Spleen (tissue), 11 donors: ENCODE measurements at regions not wholly inside any gene's neighbourhood (a gene's known extent, or its start where the extent isn't known, plus 50 kb on each side); places are given as distances from the start of the nearest gene placed in this dataset.

Experiments used
- DNase-seq: peaks from one replicate; pipeline ENCODE4 v3.0.0-alpha.2; 2020
- H3K27ac ChIP-seq, 8 donors: fragments of 200-600 bp; sonication (generic) in 7 of 8; 1 replicate in 4 of 8; 2 replicates in 4 of 8; pipeline versions ENCODE4 v1.5.0 to v1.8.0; 2016 to 2021; ENCODE audit warnings: inconsistent platforms in 4 of 8, mild to moderate bottlenecking in 4 of 8, moderate library complexity in 1 of 8
- H3K27me3 ChIP-seq, 7 donors: fragments of 200-600 bp; sonication (generic) in 6 of 7; replicated peaks in 1 of 7; 1 replicate in 4 of 7; 2 replicates in 3 of 7; pipeline versions ENCODE4 v1.5.0 to v1.8.0; 2016 to 2021; ENCODE audit warnings: inconsistent platforms in 3 of 7, mild to moderate bottlenecking in 1 of 7
- H3K36me3 ChIP-seq, 6 donors: fragments of 200-600 bp; sonication (generic) in 5 of 6; 1 replicate in 4 of 6; 2 replicates in 2 of 6; pipeline versions ENCODE4 v1.5.0 to v1.8.0; 2016 to 2021; ENCODE audit warnings: inconsistent platforms in 2 of 6
- H3K4me1 ChIP-seq, 6 donors: fragments of 200-600 bp; sonication (generic) in 5 of 6; 1 replicate in 3 of 6; 2 replicates in 3 of 6; pipeline versions ENCODE4 v1.5.0 to v1.8.0; 2016 to 2021; ENCODE audit warnings: inconsistent platforms in 3 of 6
- H3K4me3 ChIP-seq, 8 donors: fragments of 200-600 bp; sonication (generic) in 7 of 8; 1 replicate in 4 of 8; 2 replicates in 4 of 8; pipeline versions ENCODE4 v1.5.0 to v1.8.0; 2016 to 2021; ENCODE audit warnings: inconsistent platforms in 4 of 8, mild to moderate bottlenecking in 4 of 8, moderate library complexity in 2 of 8
- H3K9me3 ChIP-seq, 8 donors: fragments of 200-600 bp; sonication (generic) in 7 of 8; 1 replicate in 4 of 8; 2 replicates in 4 of 8; pipeline versions ENCODE4 v1.5.0 to v1.8.0; 2016 to 2021; ENCODE audit warnings: inconsistent platforms in 4 of 8
- POLR2A ChIP-seq, 3 donors: fragments of 450-650 bp; IDR thresholded peaks; one replicate each; pipeline ENCODE4 v1.5.1; 2017; ENCODE audit warnings: antibody characterized with exemption in 3 of 3, mild to moderate bottlenecking in 1 of 3
- POLR2AphosphoS5 ChIP-seq, 3 donors: sonication (generic); formaldehyde crosslinking; IDR thresholded peaks; one replicate each; pipeline ENCODE4 v1.5.1; 2017; ENCODE audit warnings: antibody characterized with exemption in 3 of 3
- WGBS, 5 donors: extraction: QIAGEN DNeasy Blood & Tissue Kit in 3 of 5; methylation state at CpG; one replicate each; pipeline versions ENCODE4 v1.1.5 to v1.1.7; 2013 to 2018; 5-methylcytosine and 5-hydroxymethylcytosine counted together
- intact Hi-C: fragments of 100-400 bp; cut with DNase I; formaldehyde crosslinking; loops from one replicate; pipeline ENCODE4 v1.15.0; 2023; ENCODE audit warnings: low total_unique reads
- TF ChIP-seq, protein P1 (sequence below), 11 experiments: fragments of 200-600 bp in 7 of 11; fragments of 450-650 bp in 4 of 11; sonication (generic) in 4 of 11; IDR thresholded peaks in 8 of 11; conservative IDR thresholded peaks in 3 of 11; 1 replicate in 7 of 11; 2 replicates in 4 of 11; pipeline versions ENCODE4 v1.4.0 to v1.8.0; 2016 to 2021; ENCODE audit warnings: antibody characterized with exemption in 11 of 11, inconsistent platforms in 4 of 11, mild to moderate bottlenecking in 1 of 11
- donor health status: healthy with polysubstance abuse.
- donor health status: DM: no; HTN: no; CAD: no; lungs with moderate emphysema.
- donor health status: DM: no; HTN: no; CAD: no.
- donor health status: Bipolar disorder and iron deficiency.
- donor health status: healthy.
- donor health status: DM: no; HTN: no; CAD: no.
- donor health status: DM: yes; HTN: yes; CAD: no.

DNA sequence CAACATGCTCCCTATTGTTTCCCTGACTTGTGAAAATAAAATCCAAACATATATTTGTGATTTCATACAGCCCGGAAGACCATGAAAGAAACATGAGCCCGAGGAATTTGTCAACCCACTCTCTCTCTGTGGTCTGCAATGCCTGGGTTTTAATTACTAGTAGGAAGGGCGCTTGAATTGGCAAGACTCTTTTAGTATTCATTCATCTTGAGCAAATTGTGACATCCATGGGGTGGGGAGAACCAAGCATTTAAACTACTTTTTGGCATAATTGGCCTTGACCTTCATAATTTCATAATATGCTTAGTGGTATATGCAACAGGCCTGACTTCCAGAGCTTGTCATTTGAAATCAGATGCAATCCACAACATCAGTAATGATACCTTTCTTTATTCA, 142.4 kb upstream of the BMPER start:
- H3K27me3 ChIP-seq: no peaks in the 10 kb centered on the region
- no peaks in the 10 kb centered on the region for H3K9me3 ChIP-seq
- TF ChIP-seq POLR2A (IDR thresholded peaks at IDR 0.05) (no peak), POLR2AphosphoS5 (IDR thresholded peaks at IDR 0.05) (no peak)
- TF ChIP-seq, protein P1, sequence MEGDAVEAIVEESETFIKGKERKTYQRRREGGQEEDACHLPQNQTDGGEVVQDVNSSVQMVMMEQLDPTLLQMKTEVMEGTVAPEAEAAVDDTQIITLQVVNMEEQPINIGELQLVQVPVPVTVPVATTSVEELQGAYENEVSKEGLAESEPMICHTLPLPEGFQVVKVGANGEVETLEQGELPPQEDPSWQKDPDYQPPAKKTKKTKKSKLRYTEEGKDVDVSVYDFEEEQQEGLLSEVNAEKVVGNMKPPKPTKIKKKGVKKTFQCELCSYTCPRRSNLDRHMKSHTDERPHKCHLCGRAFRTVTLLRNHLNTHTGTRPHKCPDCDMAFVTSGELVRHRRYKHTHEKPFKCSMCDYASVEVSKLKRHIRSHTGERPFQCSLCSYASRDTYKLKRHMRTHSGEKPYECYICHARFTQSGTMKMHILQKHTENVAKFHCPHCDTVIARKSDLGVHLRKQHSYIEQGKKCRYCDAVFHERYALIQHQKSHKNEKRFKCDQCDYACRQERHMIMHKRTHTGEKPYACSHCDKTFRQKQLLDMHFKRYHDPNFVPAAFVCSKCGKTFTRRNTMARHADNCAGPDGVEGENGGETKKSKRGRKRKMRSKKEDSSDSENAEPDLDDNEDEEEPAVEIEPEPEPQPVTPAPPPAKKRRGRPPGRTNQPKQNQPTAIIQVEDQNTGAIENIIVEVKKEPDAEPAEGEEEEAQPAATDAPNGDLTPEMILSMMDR (IDR thresholded peaks at IDR 0.05 in 8 of 11, conservative IDR thresholded peaks at IDR 0.05 in 3 of 11): no peak
- DNase-seq: no peak
- H3K4me3 ChIP-seq: no peak overlapping the region
- H3K36me3 ChIP-seq: no peaks in the 10 kb centered on the region
- WGBS, 5 donors: 88 to 94% (median 92%) methylated on average over 3 of the region's 3 CpGs
- intact Hi-C loops: no loop called here
- H3K4me1 ChIP-seq: peaks cover 0 to under 1% (median 0%) of the 10 kb centered on the region in 6 donors
- no peak overlapping the region for H3K27ac ChIP-seq

- WGBS, 5 donors: 85 to 91% (median 89%) methylated on average over 7 of the region's 7 CpGs
- no peaks in the 10 kb centered on the region for H3K36me3 ChIP-seq
- intact Hi-C loops: no loop called here
- no peak overlapping the region for H3K4me3 ChIP-seq
- no peaks in the 10 kb centered on the region for H3K4me1 ChIP-seq
- H3K27ac ChIP-seq: no peak overlapping the region
- H3K9me3 ChIP-seq: no peaks in the 10 kb centered on the region
- H3K27me3 ChIP-seq: no peaks in the 10 kb centered on the region
- no peak for DNase-seq
- TF ChIP-seq POLR2AphosphoS5 (IDR thresholded peaks at IDR 0.05): no peak
- TF ChIP-seq POLR2A (IDR thresholded peaks at IDR 0.05): no peak
- TF ChIP-seq, protein P1 (IDR thresholded peaks at IDR 0.05 in 8 of 11, conservative IDR thresholded peaks at IDR 0.05 in 3 of 11): no peak
These were observed 140.4 kb upstream of the BMPER start for GRCh38 chr7:33764752-33765451.

GRCh38 chr7:33766405-33766804, 138.9 kb upstream of the BMPER start:
- WGBS, 5 donors: 33 to 74% (median 37%) methylated on average over 1 of the region's 1 CpG
- intact Hi-C loops: no loop called here
- TF ChIP-seq, protein P1 (IDR thresholded peaks at IDR 0.05 in 8 of 11, conservative IDR thresholded peaks at IDR 0.05 in 3 of 11): no peak
- TF ChIP-seq POLR2A (IDR thresholded peaks at IDR 0.05) (no peak), POLR2AphosphoS5 (IDR thresholded peaks at IDR 0.05) (no peak)

GRCh38 chr7:33769930-33770329, 135.4 kb upstream of the BMPER start:
- H3K27ac ChIP-seq: no peak overlapping the region
- H3K27me3 ChIP-seq: no peaks in the 10 kb centered on the region
- intact Hi-C loops: no loop called here
- no peak for DNase-seq
- no peak for TF ChIP-seq POLR2A (IDR thresholded peaks at IDR 0.05)
- TF ChIP-seq, protein P1 (IDR thresholded peaks at IDR 0.05 in 8 of 11, conservative IDR thresholded peaks at IDR 0.05 in 3 of 11): no peak
- TF ChIP-seq POLR2AphosphoS5 (IDR thresholded peaks at IDR 0.05): no peak
- 87 to 100% (median 100%) methylated on average over 1 of the region's 1 CpG for WGBS, 5 donors
- no peaks in the 10 kb centered on the region for H3K36me3 ChIP-seq
- H3K4me3 ChIP-seq: no peak overlapping the region
- H3K4me1 ChIP-seq: no peaks in the 10 kb centered on the region
- no peaks in the 10 kb centered on the region for H3K9me3 ChIP-seq

More at GRCh38 chr7:33766405-33766804, 138.9 kb upstream of the BMPER start:
- no peak overlapping the region for H3K4me3 ChIP-seq
- H3K4me1 ChIP-seq: no peaks in the 10 kb centered on the region
- DNase-seq: no peak
- H3K27ac ChIP-seq: no peak overlapping the region
- H3K9me3 ChIP-seq: no peaks in the 10 kb centered on the region
- no peaks in the 10 kb centered on the region for H3K36me3 ChIP-seq
- H3K27me3 ChIP-seq: no peaks in the 10 kb centered on the region
